ENCODE measurements at regions not wholly inside any gene's neighbourhood (a gene's known extent, or its start where the extent isn't known, plus 50 kb on each side); places are given as distances from the start of the nearest gene placed in this dataset.

GRCh38 chr10:128713471-128713870 is 587.2 kb upstream of the MKI67 start:
- no peak for TF ChIP-seq SIN3A (IDR thresholded peaks at IDR 0.05; ENCODE audit: borderline replicate concordance, insufficient read depth, low read length)
- no peak for TF ChIP-seq REST (IDR thresholded peaks at IDR 0.05; ENCODE audit: insufficient read depth in 1 of 2, low read depth in 2 of 2, low read length in 2 of 2)
- TF ChIP-seq TAF1 (IDR thresholded peaks at IDR 0.05; ENCODE audit: borderline replicate concordance, insufficient read depth, low read length): no peak
- TF ChIP-seq POLR2AphosphoS5 (IDR thresholded peaks at IDR 0.05; ENCODE audit: low read depth, low read length): no peak
- no peak for TF ChIP-seq FOXP2 (optimal IDR thresholded peaks at IDR 0.05; ENCODE audit: borderline replicate concordance, extremely low read depth, extremely low read length, insufficient read depth)

GRCh38 chr10:128713874-128714570 is 587.8 kb upstream of the MKI67 start:
- no peak for TF ChIP-seq FOXP2 (optimal IDR thresholded peaks at IDR 0.05; ENCODE audit: borderline replicate concordance, extremely low read depth, extremely low read length, insufficient read depth)
- TF ChIP-seq TAF1 (IDR thresholded peaks at IDR 0.05; ENCODE audit: borderline replicate concordance, insufficient read depth, low read length): no peak
- TF ChIP-seq SIN3A (IDR thresholded peaks at IDR 0.05; ENCODE audit: borderline replicate concordance, insufficient read depth, low read length): no peak
- no peak for TF ChIP-seq REST (IDR thresholded peaks at IDR 0.05; ENCODE audit: insufficient read depth in 1 of 2, low read depth in 2 of 2, low read length in 2 of 2)
- no peak for TF ChIP-seq POLR2AphosphoS5 (IDR thresholded peaks at IDR 0.05; ENCODE audit: low read depth, low read length)

- TF ChIP-seq REST (IDR thresholded peaks at IDR 0.05; ENCODE audit: insufficient read depth in 1 of 2, low read depth in 2 of 2, low read length in 2 of 2): no peak
- no peak for TF ChIP-seq FOXP2 (optimal IDR thresholded peaks at IDR 0.05; ENCODE audit: borderline replicate concordance, extremely low read depth, extremely low read length, insufficient read depth)
- TF ChIP-seq SIN3A (IDR thresholded peaks at IDR 0.05; ENCODE audit: borderline replicate concordance, insufficient read depth, low read length): no peak
- TF ChIP-seq TAF1 (IDR thresholded peaks at IDR 0.05; ENCODE audit: borderline replicate concordance, insufficient read depth, low read length): no peak
- TF ChIP-seq POLR2AphosphoS5 (IDR thresholded peaks at IDR 0.05; ENCODE audit: low read depth, low read length): no peak
Observed at GRCh38 chr10:128714644-128715415, 588.6 kb upstream of the MKI67 start.

- TF ChIP-seq SIN3A (IDR thresholded peaks at IDR 0.05; ENCODE audit: borderline replicate concordance, insufficient read depth, low read length): no peak
- no peak for TF ChIP-seq FOXP2 (optimal IDR thresholded peaks at IDR 0.05; ENCODE audit: borderline replicate concordance, extremely low read depth, extremely low read length, insufficient read depth)
- TF ChIP-seq REST (IDR thresholded peaks at IDR 0.05; ENCODE audit: insufficient read depth in 1 of 2, low read depth in 2 of 2, low read length in 2 of 2): no peak
- no peak for TF ChIP-seq TAF1 (IDR thresholded peaks at IDR 0.05; ENCODE audit: borderline replicate concordance, insufficient read depth, low read length)
- no peak for TF ChIP-seq POLR2AphosphoS5 (IDR thresholded peaks at IDR 0.05; ENCODE audit: low read depth, low read length)
Observed at GRCh38 chr10:128716181-128716580, 590.0 kb upstream of the MKI67 start.

Data from PFSK-1 (cell line).